ENCODE measurements at regions not wholly inside any gene's neighbourhood (a gene's known extent, or its start where the extent isn't known, plus 50 kb on each side); places are given as distances from the start of the nearest gene placed in this dataset.
"Not testable (repeated sequence)": the region's sequence is repeated elsewhere in the genome, so short reads cannot be mapped to it uniquely, and the experiment has no call there.

DNA sequence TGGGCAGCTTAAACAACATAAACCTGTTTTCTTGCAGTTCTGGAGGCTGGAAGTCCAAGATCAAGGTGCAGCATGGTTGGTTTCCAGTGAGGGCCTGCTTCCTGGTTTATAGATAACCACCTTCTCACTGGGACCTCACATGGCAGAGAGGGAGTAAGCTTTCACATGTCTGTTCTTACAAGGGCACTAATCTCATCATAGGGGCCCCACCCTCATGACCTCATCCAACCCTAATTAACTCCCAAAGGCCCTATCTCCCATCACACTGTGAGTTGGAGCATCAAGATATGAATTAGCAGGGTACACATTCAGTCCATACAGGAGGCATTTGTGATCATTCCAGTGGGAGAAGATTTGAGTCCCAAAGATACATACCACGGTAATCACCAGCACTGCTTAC lies 50.5 kb upstream of the GRIN2A start:
- no peak for DNase-seq

DNA sequence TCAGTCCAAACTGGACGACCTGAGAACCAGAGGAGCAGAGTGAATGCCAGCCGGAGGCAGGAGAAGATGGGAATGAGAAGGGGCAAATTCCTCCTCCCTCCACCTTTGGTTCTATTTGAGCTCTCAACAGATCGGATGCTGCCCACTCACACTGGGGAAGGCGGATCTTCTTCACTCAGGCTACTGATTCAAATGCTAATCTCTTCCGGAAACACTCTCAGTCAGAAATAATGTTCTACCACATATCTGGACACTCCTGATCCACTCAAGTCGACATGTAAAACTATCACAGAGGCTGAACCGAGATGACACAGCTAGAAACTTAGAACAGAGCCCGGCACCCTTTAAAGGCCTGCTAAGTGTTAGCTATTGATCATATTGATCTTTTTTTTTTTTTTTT lies 57.4 kb upstream of the GRIN2A start:
- no peak for DNase-seq

DNA sequence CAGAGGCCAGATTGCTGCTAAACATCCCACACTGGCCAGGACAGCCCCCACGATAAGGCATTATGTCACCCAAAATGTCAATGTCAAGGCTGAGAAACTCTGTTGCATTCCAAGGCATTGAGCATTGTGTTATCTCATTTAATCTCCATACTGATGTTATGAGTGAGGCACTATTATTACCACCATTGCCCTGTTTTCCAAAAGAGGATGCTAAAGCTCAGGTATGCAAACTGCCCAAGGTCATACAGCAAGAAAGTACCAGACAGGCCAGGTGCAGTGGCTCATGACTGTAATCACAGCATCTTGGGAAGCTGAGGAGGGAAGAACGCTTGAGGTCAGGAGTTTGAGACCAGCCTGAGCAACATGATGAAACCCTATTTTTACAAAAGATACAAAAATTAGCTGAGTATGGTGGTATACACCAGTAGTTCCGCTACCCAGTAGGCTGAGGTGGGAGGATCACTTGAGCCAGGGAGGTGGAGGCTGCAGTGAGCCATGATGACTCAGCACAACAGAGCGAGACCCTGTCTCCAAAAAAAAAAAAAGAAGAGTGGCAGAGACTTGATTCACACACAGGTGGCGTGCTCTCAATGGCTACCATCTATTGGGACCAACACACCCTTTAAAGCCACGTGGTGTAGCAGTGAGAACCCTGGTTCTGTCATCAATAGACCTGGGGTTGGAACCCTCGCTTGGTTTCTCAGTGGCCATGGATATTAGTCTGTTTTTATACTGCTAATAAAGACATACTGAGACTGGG lies 58.8 kb upstream of the GRIN2A start:
- no peak for DNase-seq

- no peak for DNase-seq
These were observed 59.9 kb upstream of the GRIN2A start for GRCh38 chr16:10242097-10242496.

DNA sequence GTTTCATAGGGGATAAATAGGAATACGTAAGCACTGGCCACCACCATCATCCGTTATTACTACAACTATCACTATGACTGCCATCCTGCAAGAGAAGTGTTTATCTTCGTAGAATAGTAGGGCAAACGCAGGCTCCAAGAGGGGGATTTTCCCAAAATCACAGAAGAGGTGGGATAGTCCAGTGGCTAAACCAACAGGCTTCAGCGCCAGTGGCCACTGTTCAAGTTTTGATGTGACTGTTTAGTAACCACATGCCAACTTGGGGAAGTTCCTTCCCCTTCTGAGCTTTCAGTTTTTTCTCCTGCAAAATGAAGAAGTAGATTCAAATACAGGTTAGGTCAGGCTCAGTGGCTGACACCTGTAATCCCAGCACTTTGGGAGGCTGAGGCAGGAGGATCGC lies 60.7 kb upstream of the GRIN2A start:
- DNase-seq: no peak

DNA sequence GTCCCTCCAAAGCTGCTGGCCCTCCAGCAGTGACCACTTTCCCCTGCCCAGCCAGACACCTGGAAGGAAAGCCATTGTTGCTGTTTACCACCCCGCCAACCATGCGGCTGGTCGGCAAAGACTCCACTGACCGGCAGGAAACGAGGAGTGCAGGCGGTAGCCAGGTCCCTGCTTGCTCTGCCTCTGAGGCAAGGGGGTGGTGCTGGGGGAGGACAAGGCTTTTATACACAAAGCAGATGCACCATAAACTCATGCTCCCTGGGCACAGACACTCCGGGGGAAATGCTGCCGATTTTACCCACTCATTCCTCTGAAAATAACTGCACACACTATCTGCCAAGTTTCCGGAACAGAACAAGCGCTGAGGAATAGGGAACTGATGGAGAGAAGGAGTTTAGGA lies 62.8 kb upstream of the GRIN2A start:
- DNase-seq: no peak

DNA sequence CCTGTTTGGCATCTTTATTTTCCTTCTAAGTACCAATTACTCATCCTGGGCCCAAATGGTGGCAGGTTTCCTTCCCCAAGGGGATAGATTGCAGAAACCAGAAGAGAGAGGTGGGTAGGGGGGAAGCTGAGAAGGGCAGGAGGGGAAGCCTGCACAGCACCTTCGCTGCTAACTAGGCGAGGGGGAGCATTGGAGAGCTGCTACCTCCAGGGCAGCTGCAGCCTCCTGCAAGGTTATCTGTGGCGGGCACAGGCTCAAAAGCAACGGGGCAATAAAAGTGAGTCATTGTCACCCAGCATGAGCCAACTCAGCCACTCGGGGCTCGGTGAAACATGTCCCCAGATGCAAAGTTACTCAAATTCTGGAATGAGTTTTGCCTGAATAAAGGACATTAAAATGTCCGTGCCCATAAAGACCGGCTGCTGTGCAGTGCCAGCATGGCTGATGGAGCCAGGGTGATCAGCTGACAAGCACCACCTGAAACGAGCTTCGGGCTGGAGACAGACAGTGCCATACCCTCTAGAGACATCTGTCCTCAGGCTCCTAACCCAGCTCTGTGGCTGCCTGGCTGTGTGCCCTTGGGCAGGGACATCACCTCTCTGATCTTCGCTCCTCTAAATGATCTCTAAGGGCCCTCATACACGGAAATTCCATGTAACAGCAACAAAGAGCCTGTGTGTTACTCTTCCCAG lies 68.1 kb upstream of the GRIN2A start:
- DNase-seq: no peak

DNA sequence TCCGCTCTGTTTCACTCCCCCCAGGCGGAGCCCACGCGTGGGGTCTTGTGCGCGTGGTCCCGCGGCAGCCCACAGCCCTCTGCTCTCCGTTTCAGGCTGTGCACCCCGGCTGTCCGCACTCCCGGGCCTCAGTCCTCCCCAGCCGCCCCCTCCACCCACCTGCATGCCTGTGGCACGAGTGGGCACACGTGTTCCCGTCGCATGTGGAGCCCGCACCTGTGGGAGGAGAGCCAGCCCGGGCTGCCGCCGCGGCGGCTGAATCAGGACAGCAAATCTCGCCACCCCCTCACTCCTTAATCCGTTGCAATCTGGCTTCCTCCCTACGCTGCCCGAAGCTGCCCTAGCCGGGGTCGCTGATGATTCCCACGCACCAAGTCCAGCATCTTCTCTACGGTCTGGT lies 69.9 kb upstream of the GRIN2A start:
- DNase-seq: no peak

GRCh38 chr16:10253409-10253808 lies 71.2 kb upstream of the GRIN2A start:
- no peak for DNase-seq

GRCh38 chr16:10255728-10256127 lies 73.5 kb upstream of the GRIN2A start:
- no peak for DNase-seq

DNA sequence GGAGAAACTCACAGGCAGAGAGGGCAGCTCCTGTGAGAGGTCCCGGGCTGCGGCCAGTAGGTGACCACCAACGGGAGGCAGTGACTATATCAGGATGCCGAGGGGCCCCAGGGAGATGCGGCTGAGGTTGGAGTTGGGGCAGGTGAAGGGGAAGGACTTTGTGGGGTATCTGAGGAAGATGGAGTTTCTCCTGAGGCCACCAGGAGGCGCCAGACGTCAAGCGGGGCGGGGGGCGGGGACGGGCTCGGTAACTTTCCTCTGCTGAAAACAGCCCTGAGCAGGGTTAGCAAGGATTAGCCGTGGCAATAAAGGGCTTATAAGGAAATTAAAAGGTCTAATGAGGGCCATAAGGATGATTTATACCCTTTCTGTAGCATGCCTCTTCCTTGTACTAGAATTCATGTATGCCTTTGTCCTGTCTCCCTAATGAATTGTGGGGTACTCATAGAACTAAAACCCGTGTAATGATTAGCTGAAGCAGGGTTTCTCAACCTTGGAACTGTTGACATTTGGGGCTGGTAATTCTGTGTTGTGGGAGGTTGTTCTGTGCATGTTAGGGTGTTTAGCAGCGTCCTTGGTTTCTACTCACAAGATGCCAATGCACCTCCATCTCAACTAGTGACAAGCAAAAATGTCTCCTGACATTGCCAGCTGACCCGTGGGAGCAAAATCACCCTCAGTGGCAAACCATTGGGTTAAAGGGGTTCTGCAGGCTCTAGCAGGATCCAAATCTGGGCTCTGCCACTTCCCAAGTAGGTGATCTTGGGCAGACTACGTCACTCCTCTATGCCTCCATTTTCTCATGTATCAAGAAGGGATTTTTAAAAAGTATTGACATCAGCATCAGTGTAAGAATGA lies 74.8 kb upstream of the GRIN2A start:
- peak; percentile 37 for DNase-seq

DNA sequence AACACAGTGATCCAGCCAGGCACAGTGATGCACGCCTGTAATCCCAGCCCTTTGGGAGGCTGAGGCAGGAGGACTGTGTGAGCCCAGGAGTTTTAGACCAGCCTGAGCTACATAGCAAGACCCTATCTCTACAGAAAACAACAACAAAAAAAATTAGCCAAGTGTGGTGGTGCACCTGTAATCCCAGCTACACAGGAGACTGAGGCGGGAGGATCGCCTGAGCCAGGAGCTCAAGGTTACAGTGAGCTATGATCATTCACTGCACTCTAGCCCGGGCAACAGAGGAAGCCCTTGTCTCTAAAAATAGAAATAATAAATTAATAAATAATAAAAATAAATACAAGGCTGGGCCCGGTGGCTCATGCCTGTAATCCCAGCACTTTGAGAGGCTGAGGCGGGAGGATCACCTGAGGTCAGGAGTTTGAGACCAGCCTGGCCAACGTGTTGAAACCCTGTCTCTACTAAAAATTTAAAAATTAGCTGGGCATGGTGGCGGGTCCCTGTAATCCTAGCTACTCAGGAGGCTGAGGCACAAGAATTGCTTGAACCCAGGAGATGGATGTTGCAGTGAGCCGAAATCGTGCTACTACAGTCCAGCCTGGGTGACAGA lies 75.5 kb upstream of the GRIN2A start:
- DNase-seq: not testable (repeated sequence)

DNA sequence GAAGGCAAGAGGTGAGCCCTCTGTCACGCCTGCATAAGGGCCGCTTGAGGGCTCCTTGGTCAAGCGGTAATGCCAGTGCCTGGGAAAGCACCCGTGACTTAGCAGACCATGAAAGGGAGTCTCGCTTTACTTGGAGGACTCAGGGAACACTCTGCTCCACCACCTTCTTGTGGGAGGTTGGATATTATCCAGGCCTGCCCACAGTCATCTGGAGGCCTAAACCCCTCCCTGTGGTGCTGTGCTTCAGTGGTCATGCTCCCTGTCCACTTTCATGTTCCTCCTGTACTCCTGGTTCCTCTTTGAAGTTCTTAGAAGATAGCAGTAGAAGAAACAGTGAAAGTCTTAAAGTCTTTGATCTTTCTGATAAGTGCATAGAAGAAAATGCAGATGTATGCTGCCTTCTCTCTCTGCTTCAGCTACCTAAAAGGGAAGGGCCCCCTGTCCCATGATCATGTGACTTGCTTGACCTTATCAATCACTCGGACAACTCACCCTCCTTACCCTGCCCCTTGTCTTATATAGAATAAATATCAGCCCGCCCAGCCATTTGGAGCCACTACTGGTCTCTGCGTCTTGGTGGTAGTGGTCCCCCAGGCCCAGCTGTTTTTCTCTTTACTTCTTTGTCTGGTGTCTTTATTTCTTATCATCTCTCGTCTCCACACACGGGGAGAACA lies 76.8 kb upstream of the GRIN2A start:
- not testable (repeated sequence) for DNase-seq

DNA sequence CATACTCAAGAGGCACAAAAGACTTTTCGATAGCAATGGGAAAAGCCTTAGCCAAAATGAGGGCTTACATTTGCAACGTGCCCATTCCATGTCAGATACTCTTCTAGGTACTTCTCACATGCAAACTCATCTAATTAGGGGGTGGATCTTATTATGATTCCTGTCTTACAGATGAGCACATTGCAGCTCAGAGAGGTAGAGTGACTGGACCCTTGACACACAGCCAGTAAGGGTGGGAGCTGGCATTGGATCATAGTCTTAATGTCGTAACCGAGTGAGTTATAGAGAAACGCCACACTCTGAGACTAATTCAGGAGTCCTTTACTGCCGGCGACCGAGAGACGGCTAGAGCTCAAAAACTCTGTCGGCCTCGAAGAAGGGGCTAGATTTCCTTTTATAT lies 78.8 kb upstream of the GRIN2A start:
- DNase-seq: no peak

- not testable (repeated sequence) for DNase-seq
These were observed 79.3 kb upstream of the GRIN2A start for GRCh38 chr16:10261526-10261925.

- DNase-seq: no peak
These were observed 80.3 kb upstream of the GRIN2A start for GRCh38 chr16:10262377-10263132.

GRCh38 chr16:10265770-10266615 lies 83.8 kb upstream of the GRIN2A start:
- DNase-seq: no peak

DNA sequence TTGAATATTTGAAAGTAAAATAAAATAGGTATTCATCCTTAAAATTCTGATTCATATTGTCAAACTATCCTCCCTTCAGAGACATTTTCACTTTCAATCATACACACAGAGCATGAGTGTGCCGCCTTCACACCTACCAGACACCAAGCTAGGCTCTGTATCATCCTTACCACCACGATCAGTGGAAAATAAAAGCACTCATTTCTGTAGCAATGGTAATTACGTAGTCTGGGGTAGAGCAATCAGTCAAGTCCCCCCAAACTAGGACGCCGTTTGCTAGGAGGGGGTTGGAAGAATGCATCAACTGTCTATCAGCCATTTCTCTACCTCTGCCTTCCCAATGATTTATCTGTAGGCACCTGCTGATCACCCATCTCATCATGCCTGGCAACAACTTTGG lies 84.6 kb upstream of the GRIN2A start:
- DNase-seq: no peak

GRCh38 chr16:10269632-10270031 lies 87.4 kb upstream of the GRIN2A start:
- no peak for DNase-seq

- DNase-seq: not testable (repeated sequence)
These were observed 90.1 kb upstream of the GRIN2A start for GRCh38 chr16:10272250-10272854.
